Breast epithelium (tissue), 4 donors: ENCODE measurements at regions not wholly inside any gene's neighbourhood (a gene's known extent, or its start where the extent isn't known, plus 50 kb on each side); places are given as distances from the start of the nearest gene placed in this dataset.

Experiments used
- DNase-seq, 2 donors: peaks; one replicate each; pipeline ENCODE4 v3.0.0-alpha.2; 2019; ENCODE audit warnings: low spot score in 2 of 2
- H3K27ac ChIP-seq, 2 donors: fragments of 200-600 bp; sonication (generic) in 1 of 2; one replicate each; pipeline ENCODE4 v1.5.1; 2016 to 2019; ENCODE audit warnings: mild to moderate bottlenecking in 1 of 2
- H3K27me3 ChIP-seq, 2 donors: fragments of 200-600 bp; sonication (generic) in 1 of 2; one replicate each; pipeline versions ENCODE4 v1.5.1 to v1.6.0; 2017 to 2019; ENCODE audit warnings: control low read depth in 1 of 2, mild to moderate bottlenecking in 1 of 2
- H3K36me3 ChIP-seq: fragments of 200-600 bp; one replicate; pipeline ENCODE4 v1.5.1; 2019
- H3K4me1 ChIP-seq, 2 donors: fragments of 200-600 bp; sonication (generic); one replicate each; pipeline ENCODE4 v1.5.1; 2016 to 2019; ENCODE audit warnings: control low read depth in 1 of 2
- H3K4me3 ChIP-seq, 3 donors: fragments of 200-600 bp; sonication (generic); 1 replicate in 2 of 3; 2 replicates in 1 of 3; pipeline ENCODE4 v1.5.1; 2016 to 2019; ENCODE audit warnings: mild to moderate bottlenecking in 3 of 3, moderate library complexity in 2 of 3
- H3K9me3 ChIP-seq, 2 donors: fragments of 200-600 bp; sonication (generic) in 1 of 2; one replicate each; pipeline ENCODE4 v1.5.1; 2016 to 2019; ENCODE audit warnings: control low read depth in 1 of 2
- CTCF ChIP-seq, 3 donors: fragments of 450-650 bp; IDR thresholded peaks; one replicate each; pipeline ENCODE4 v1.5.1; 2016 to 2017; ENCODE audit warnings: antibody characterized with exemption in 3 of 3, mild to moderate bottlenecking in 3 of 3, moderate library complexity in 3 of 3
- POLR2A ChIP-seq: fragments of 450-650 bp; IDR thresholded peaks from one replicate; pipeline ENCODE4 v1.6.1; 2016; ENCODE audit warnings: antibody characterized with exemption, mild to moderate bottlenecking, moderate library complexity
- POLR2AphosphoS5 ChIP-seq, 3 donors: sonication (generic); formaldehyde crosslinking; IDR thresholded peaks; one replicate each; pipeline ENCODE4 v1.6.1; 2017; ENCODE audit warnings: antibody characterized with exemption in 3 of 3
- intact Hi-C: fragments of 100-400 bp; cut with DNase I; formaldehyde crosslinking; loops from one replicate; pipeline ENCODE4 v1.15.1; 2023; ENCODE audit warnings: low total_unique reads

- Histone ChIP-seq H3K4me1 (no peaks in the 10 kb centered on the region), H3K4me3 (no peak overlapping the region), H3K27me3 (no peaks in the 10 kb centered on the region), H3K36me3 (no peaks in the 10 kb centered on the region), H3K9me3 (no peaks in the 10 kb centered on the region), H3K27ac (no peak overlapping the region)
- TF ChIP-seq POLR2A (no peak), POLR2AphosphoS5 (IDR thresholded peaks at IDR 0.05) (no peak), CTCF (IDR thresholded peaks at IDR 0.05) (no peak)
- intact Hi-C loops: no loop called here
- DNase-seq: no peak
These were observed 72.4 kb upstream of the NTRK2 start for GRCh38 chr9:84597131-84597530.

- Histone ChIP-seq H3K27me3 (no peaks in the 10 kb centered on the region), H3K9me3 (no peaks in the 10 kb centered on the region), H3K4me3 (no peak overlapping the region), H3K27ac (no peak overlapping the region), H3K4me1 (no peaks in the 10 kb centered on the region), H3K36me3 (no peaks in the 10 kb centered on the region)
- intact Hi-C loops: no loop called here
- DNase-seq: no peak
- no peak for TF ChIP-seq CTCF (IDR thresholded peaks at IDR 0.05)
- TF ChIP-seq POLR2A: no peak
- TF ChIP-seq POLR2AphosphoS5 (IDR thresholded peaks at IDR 0.05): no peak
These were observed 70.5 kb upstream of the NTRK2 start for GRCh38 chr9:84598921-84599636.

- no peak for DNase-seq
- Histone ChIP-seq H3K27ac (no peak overlapping the region), H3K27me3 (no peaks in the 10 kb centered on the region), H3K4me1 (no peaks in the 10 kb centered on the region), H3K9me3 (no peaks in the 10 kb centered on the region), H3K36me3 (no peaks in the 10 kb centered on the region), H3K4me3 (no peak overlapping the region)
- TF ChIP-seq CTCF (IDR thresholded peaks at IDR 0.05) (no peak), POLR2AphosphoS5 (IDR thresholded peaks at IDR 0.05) (no peak), POLR2A (no peak)
- intact Hi-C loops: no loop called here
These were observed 68.8 kb upstream of the NTRK2 start for GRCh38 chr9:84600739-84601138.

- Histone ChIP-seq H3K27ac (no peak overlapping the region), H3K4me3 (no peak overlapping the region), H3K36me3 (no peaks in the 10 kb centered on the region), H3K4me1 (no peaks in the 10 kb centered on the region), H3K9me3 (peaks cover 0 to under 1% of the 10 kb centered on the region in 2 donors), H3K27me3 (no peaks in the 10 kb centered on the region)
- DNase-seq: no peak
- intact Hi-C loops: no loop called here
- TF ChIP-seq POLR2AphosphoS5 (IDR thresholded peaks at IDR 0.05): no peak
- no peak for TF ChIP-seq CTCF (IDR thresholded peaks at IDR 0.05)
These were observed 65.3 kb upstream of the NTRK2 start for GRCh38 chr9:84604223-84604622.

GRCh38 chr9:84609779-84610178, 59.8 kb upstream of the NTRK2 start:
- Histone ChIP-seq H3K9me3 (peaks cover 4 to 17% of the 10 kb centered on the region in 2 donors), H3K36me3 (no peaks in the 10 kb centered on the region), H3K4me3 (no peak overlapping the region), H3K4me1 (no peaks in the 10 kb centered on the region), H3K27me3 (no peaks in the 10 kb centered on the region), H3K27ac (no peak overlapping the region)
- TF ChIP-seq POLR2A (no peak), CTCF (IDR thresholded peaks at IDR 0.05) (no peak), POLR2AphosphoS5 (IDR thresholded peaks at IDR 0.05) (no peak)
- DNase-seq: no peak
- intact Hi-C loops: no loop called here
